ENCODE measurements at regions not wholly inside any gene's neighbourhood (a gene's known extent, or its start where the extent isn't known, plus 50 kb on each side); places are given as distances from the start of the nearest gene placed in this dataset.
"Not testable (repeated sequence)": the region's sequence is repeated elsewhere in the genome, so short reads cannot be mapped to it uniquely, and the experiment has no call there.

- no peak for DNase-seq (ENCODE audit: low read depth)
Observed at GRCh38 chr14:54010981-54011380, 54.4 kb upstream of the BMP4 start.

GRCh38 chr14:54023027-54023426 is 66.4 kb upstream of the BMP4 start:
- no peak for DNase-seq (ENCODE audit: low read depth)

GRCh38 chr14:54025661-54026060 is 69.0 kb upstream of the BMP4 start:
- no peak for DNase-seq (ENCODE audit: low read depth)

- DNase-seq (ENCODE audit: low read depth): no peak
Observed at GRCh38 chr14:54026671-54027070, 70.0 kb upstream of the BMP4 start.

- DNase-seq (ENCODE audit: low read depth): not testable (repeated sequence)
Observed at GRCh38 chr14:54030996-54031395, 74.4 kb upstream of the BMP4 start.

- not testable (repeated sequence) for DNase-seq (ENCODE audit: low read depth)
Observed at GRCh38 chr14:54033285-54033684, 76.7 kb upstream of the BMP4 start.

- no peak for DNase-seq (ENCODE audit: low read depth)
Observed at GRCh38 chr14:54038724-54039123, 82.1 kb upstream of the BMP4 start.

GRCh38 chr14:54039311-54039710 is 82.7 kb upstream of the BMP4 start:
- no peak for DNase-seq (ENCODE audit: low read depth)

GRCh38 chr14:54040846-54041245 is 84.2 kb upstream of the BMP4 start:
- DNase-seq (ENCODE audit: low read depth): no peak

- DNase-seq (ENCODE audit: low read depth): no peak
Observed at GRCh38 chr14:54046250-54046649, 89.6 kb upstream of the BMP4 start.

GRCh38 chr14:54047645-54048308 is 91.2 kb upstream of the BMP4 start:
- DNase-seq (ENCODE audit: low read depth): no peak

GRCh38 chr14:54048311-54048710 is 91.7 kb upstream of the BMP4 start:
- no peak for DNase-seq (ENCODE audit: low read depth)

GRCh38 chr14:54048736-54049135 is 92.1 kb upstream of the BMP4 start:
- DNase-seq (ENCODE audit: low read depth): no peak

- no peak for DNase-seq (ENCODE audit: low read depth)
Observed at GRCh38 chr14:54050759-54051158, 94.1 kb upstream of the BMP4 start.

GRCh38 chr14:54052696-54053385 is 96.2 kb upstream of the BMP4 start:
- no peak for DNase-seq (ENCODE audit: low read depth)

- no peak for DNase-seq (ENCODE audit: low read depth)
Observed at GRCh38 chr14:54053386-54053745, 96.7 kb upstream of the BMP4 start.

GRCh38 chr14:54058505-54058904 is 101.9 kb upstream of the BMP4 start:
- DNase-seq (ENCODE audit: low read depth): no peak

- DNase-seq (ENCODE audit: low read depth): no peak
Observed at GRCh38 chr14:54083549-54084239, 127.1 kb upstream of the BMP4 start.

GRCh38 chr14:54085232-54085761 is 128.7 kb upstream of the BMP4 start:
- no peak for DNase-seq (ENCODE audit: low read depth)

- no peak for DNase-seq (ENCODE audit: low read depth)
Observed at GRCh38 chr14:54085841-54086240, 129.2 kb upstream of the BMP4 start.

- DNase-seq (ENCODE audit: low read depth): no peak
Observed at GRCh38 chr14:54086767-54087166, 130.1 kb upstream of the BMP4 start.

GRCh38 chr14:54087376-54087775 is 130.8 kb upstream of the BMP4 start:
- no peak for DNase-seq (ENCODE audit: low read depth)

- no peak for DNase-seq (ENCODE audit: low read depth)
Observed at GRCh38 chr14:54088271-54088670, 131.6 kb upstream of the BMP4 start.
